ENCODE measurements at regions not wholly inside any gene's neighbourhood (a gene's known extent, or its start where the extent isn't known, plus 50 kb on each side); places are given as distances from the start of the nearest gene placed in this dataset.

- BruUV-seq (replicated peaks): no TSS peak
- no peak overlapping the region for H3K9ac ChIP-seq (ENCODE audit: control insufficient read depth, insufficient read depth, low read length)
- H3K9me3 ChIP-seq (replicated peaks; ENCODE audit: control insufficient read depth, insufficient read depth, low read length): no peaks in the 10 kb centered on the region
- no peaks in the 10 kb centered on the region for H4K20me1 ChIP-seq (ENCODE audit: control insufficient read depth, insufficient read depth)
- no peaks in the 10 kb centered on the region for H3K79me2 ChIP-seq (ENCODE audit: control insufficient read depth, insufficient read depth, low read length)
- no peaks in the 10 kb centered on the region for H3K4me1 ChIP-seq (ENCODE audit: control insufficient read depth, insufficient read depth, low read length)
- no peak for DNase-seq (ENCODE audit: low read depth, low spot score)
- in situ Hi-C loops (cut with MboI): no loop called here
- POLR2A ChIA-PET: no interaction called here
- no peak overlapping the region for H3K4me2 ChIP-seq (ENCODE audit: control insufficient read depth, insufficient read depth)
- H3K27ac ChIP-seq (ENCODE audit: control insufficient read depth, insufficient read depth): no peak overlapping the region
- FAIRE-seq: no peak
- H3K27me3 ChIP-seq (replicated peaks in 1 of 2; ENCODE audit: control insufficient read depth in 2 of 2, insufficient read depth in 2 of 2, low read length in 1 of 2): no peaks in the 10 kb centered on the region
- no peaks in the 10 kb centered on the region for H3K36me3 ChIP-seq (ENCODE audit: control insufficient read depth in 2 of 2, insufficient read depth in 2 of 2, low read length in 1 of 2)
- no peak for ATAC-seq
- RAD21 ChIA-PET (ENCODE audit: unreplicated experiment): no interaction called here
- CTCF ChIA-PET: no interaction called here
- no peak overlapping the region for H3K4me3 ChIP-seq
- SMC1A ChIA-PET (ENCODE audit: uncharacterized antibody, unreplicated experiment): no interaction called here
- intact Hi-C loops (cut with micrococcal nuclease; ENCODE audit: unreplicated experiment): no loop called here
- no peak overlapping the region for H2AFZ ChIP-seq (ENCODE audit: control insufficient read depth, low read depth, low read length)
- TF ChIP-seq NR2C2 (IDR thresholded peaks at IDR 0.05; ENCODE audit: borderline replicate concordance, control insufficient read depth, insufficient read length, low read depth) (no peak), RAD21 (IDR thresholded peaks at IDR 0.05; ENCODE audit: insufficient read depth, low read depth, low read length) (no peak), ZSCAN29 (IDR thresholded peaks at IDR 0.05) (no peak), CTCF (IDR thresholded peaks at IDR 0.05 in 2 of 3, conservative IDR thresholded peaks at IDR 0.05 in 1 of 3; ENCODE audit: control insufficient read depth in 2 of 3, extremely low read depth in 1 of 3, insufficient read depth in 1 of 3, low read depth in 3 of 3, low read length in 3 of 3) (no peak), DPF2 (IDR thresholded peaks at IDR 0.05) (no peak), STAT1 (conservative IDR thresholded peaks at IDR 0.05) (no peak), ZNF592 (IDR thresholded peaks at IDR 0.05) (no peak), SPI1 (IDR thresholded peaks at IDR 0.05; ENCODE audit: borderline replicate concordance, insufficient read depth, low read depth, low read length) (no peak), PAX8 (IDR thresholded peaks at IDR 0.05) (no peak), RB1 (IDR thresholded peaks at IDR 0.05; ENCODE audit: borderline replicate concordance) (no peak), CEBPZ (IDR thresholded peaks at IDR 0.05; ENCODE audit: low read depth, low read length) (no peak), CEBPB (IDR thresholded peaks at IDR 0.05; ENCODE audit: borderline replicate concordance in 1 of 2, low read depth in 2 of 2, low read length in 2 of 2) (no peak), RAD51 (IDR thresholded peaks at IDR 0.05) (no peak)
Measured at GRCh38 chr6:116992546-116992945, 115.5 kb downstream of the RFX6 start.
